Fibroblast of villous mesenchyme (primary cell): ENCODE measurements at regions not wholly inside any gene's neighbourhood (a gene's known extent, or its start where the extent isn't known, plus 50 kb on each side); places are given as distances from the start of the nearest gene placed in this dataset.
"Not testable (repeated sequence)": the region's sequence is repeated elsewhere in the genome, so short reads cannot be mapped to it uniquely, and the experiment has no call there.

Source experiments
- DNase-seq: peaks from one replicate; pipeline ENCODE4 v3.0.0-alpha.2; 2010; ENCODE audit warnings: low read depth
- H3K4me3 ChIP-seq: 2 replicates; pipeline ENCODE4 v1.5.1; 2011; ENCODE audit warnings: low read depth, mild to moderate bottlenecking, low read length
- CTCF ChIP-seq: IDR thresholded peaks from 2 replicates; pipeline ENCODE4 v1.5.1; 2012; ENCODE audit warnings: low read depth, mild to moderate bottlenecking, low read length; ENCODE audit not compliant: insufficient read depth

- no peak for TF ChIP-seq CTCF
- no peak overlapping the region for H3K4me3 ChIP-seq
- DNase-seq: no peak
Observed at GRCh38 chr2:183759033-183759432, 634.8 kb downstream of the NUP35 start.

- TF ChIP-seq CTCF: no peak
- H3K4me3 ChIP-seq: no peak overlapping the region
- DNase-seq: no peak
Observed at GRCh38 chr2:183773775-183774174, 649.5 kb downstream of the NUP35 start.

GRCh38 chr2:183780072-183780471 is 655.8 kb downstream of the NUP35 start:
- no peak for TF ChIP-seq CTCF
- no peak overlapping the region for H3K4me3 ChIP-seq
- no peak for DNase-seq

GRCh38 chr2:183782436-183782835 is 658.2 kb downstream of the NUP35 start:
- no peak overlapping the region for H3K4me3 ChIP-seq
- no peak for TF ChIP-seq CTCF
- no peak for DNase-seq

- not testable (repeated sequence) for DNase-seq, H3K4me3 ChIP-seq
Observed at GRCh38 chr2:183788796-183789195, 664.6 kb downstream of the NUP35 start.

- DNase-seq, H3K4me3 ChIP-seq: not testable (repeated sequence)
Observed at GRCh38 chr2:183792165-183792924, 668.1 kb downstream of the NUP35 start.

GRCh38 chr2:183798535-183798934 is 674.3 kb downstream of the NUP35 start:
- no peak overlapping the region for H3K4me3 ChIP-seq
- no peak for DNase-seq
- TF ChIP-seq CTCF: no peak

- no peak for TF ChIP-seq CTCF
Observed at GRCh38 chr2:183799761-183800160, 675.5 kb downstream of the NUP35 start.

More at GRCh38 chr2:183799761-183800160, 675.5 kb downstream of the NUP35 start:
- H3K4me3 ChIP-seq: no peak overlapping the region
- no peak for DNase-seq
